NB4 (cell line): ENCODE measurements at regions not wholly inside any gene's neighbourhood (a gene's known extent, or its start where the extent isn't known, plus 50 kb on each side); places are given as distances from the start of the nearest gene placed in this dataset.

ENCODE experiments used
- MYC ChIP-seq: IDR thresholded peaks from 2 replicates; pipeline ENCODE4 v1.6.1; 2011; ENCODE audit warnings: low read depth, low read length
- POLR2A ChIP-seq: IDR thresholded peaks from 2 replicates; pipeline ENCODE4 v1.6.1; 2011; ENCODE audit warnings: mild to moderate bottlenecking; ENCODE audit not compliant: insufficient read length; ENCODE audit errors: extremely low read depth
- TF ChIP-seq, protein P1 (sequence below): IDR thresholded peaks from one replicate; pipeline ENCODE4 v1.5.1; 2012; ENCODE audit warnings: low read depth, low read length
- TF ChIP-seq, protein P2 (sequence below): IDR thresholded peaks from 2 replicates; pipeline ENCODE4 v1.6.1; 2011; ENCODE audit warnings: low read depth, low read length

- TF ChIP-seq, protein P1, sequence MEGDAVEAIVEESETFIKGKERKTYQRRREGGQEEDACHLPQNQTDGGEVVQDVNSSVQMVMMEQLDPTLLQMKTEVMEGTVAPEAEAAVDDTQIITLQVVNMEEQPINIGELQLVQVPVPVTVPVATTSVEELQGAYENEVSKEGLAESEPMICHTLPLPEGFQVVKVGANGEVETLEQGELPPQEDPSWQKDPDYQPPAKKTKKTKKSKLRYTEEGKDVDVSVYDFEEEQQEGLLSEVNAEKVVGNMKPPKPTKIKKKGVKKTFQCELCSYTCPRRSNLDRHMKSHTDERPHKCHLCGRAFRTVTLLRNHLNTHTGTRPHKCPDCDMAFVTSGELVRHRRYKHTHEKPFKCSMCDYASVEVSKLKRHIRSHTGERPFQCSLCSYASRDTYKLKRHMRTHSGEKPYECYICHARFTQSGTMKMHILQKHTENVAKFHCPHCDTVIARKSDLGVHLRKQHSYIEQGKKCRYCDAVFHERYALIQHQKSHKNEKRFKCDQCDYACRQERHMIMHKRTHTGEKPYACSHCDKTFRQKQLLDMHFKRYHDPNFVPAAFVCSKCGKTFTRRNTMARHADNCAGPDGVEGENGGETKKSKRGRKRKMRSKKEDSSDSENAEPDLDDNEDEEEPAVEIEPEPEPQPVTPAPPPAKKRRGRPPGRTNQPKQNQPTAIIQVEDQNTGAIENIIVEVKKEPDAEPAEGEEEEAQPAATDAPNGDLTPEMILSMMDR: no peak
- TF ChIP-seq MYC (no peak), POLR2A (no peak)
- TF ChIP-seq, protein P2, sequence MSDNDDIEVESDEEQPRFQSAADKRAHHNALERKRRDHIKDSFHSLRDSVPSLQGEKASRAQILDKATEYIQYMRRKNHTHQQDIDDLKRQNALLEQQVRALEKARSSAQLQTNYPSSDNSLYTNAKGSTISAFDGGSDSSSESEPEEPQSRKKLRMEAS: no peak
These were observed 216.5 kb upstream of the AADAT start for GRCh38 chr4:170306208-170306607.
